ENCODE measurements at regions not wholly inside any gene's neighbourhood (a gene's known extent, or its start where the extent isn't known, plus 50 kb on each side); places are given as distances from the start of the nearest gene placed in this dataset.

GRCh38 chr9:12185856-12186255 lies 507.3 kb upstream of the TYRP1 start:
- TF ChIP-seq CTCF (IDR thresholded peaks at IDR 0.05; ENCODE audit: borderline replicate concordance, extremely low read depth, low read length, poor library complexity, severe bottlenecking): no peak
- TF ChIP-seq EZH2 (IDR thresholded peaks at IDR 0.05; ENCODE audit: borderline replicate concordance, low read depth, low read length, severe bottlenecking): no peak
